ENCODE measurements at regions not wholly inside any gene's neighbourhood (a gene's known extent, or its start where the extent isn't known, plus 50 kb on each side); places are given as distances from the start of the nearest gene placed in this dataset.

DNA sequence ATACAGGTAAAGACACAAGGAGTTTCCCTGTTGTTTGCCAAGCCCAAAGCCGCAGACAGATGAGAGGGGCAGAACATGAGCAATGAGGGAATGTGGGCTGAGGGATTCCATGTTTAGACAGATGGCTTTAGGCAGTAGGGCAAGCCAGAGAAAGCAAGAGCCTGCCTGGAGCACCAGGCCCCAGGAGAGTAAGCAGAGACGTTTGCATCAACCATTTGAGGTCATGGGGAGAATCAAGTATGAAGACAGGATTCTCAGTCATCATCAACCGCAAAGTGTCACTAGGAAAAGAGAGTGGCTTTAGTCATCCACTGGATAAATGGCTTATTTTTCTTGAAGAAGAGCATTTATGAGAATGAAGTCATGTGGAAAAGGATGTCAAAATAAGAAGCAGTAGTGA is 184.7 kb downstream of the COG6 start:
- TF ChIP-seq, protein P1, sequence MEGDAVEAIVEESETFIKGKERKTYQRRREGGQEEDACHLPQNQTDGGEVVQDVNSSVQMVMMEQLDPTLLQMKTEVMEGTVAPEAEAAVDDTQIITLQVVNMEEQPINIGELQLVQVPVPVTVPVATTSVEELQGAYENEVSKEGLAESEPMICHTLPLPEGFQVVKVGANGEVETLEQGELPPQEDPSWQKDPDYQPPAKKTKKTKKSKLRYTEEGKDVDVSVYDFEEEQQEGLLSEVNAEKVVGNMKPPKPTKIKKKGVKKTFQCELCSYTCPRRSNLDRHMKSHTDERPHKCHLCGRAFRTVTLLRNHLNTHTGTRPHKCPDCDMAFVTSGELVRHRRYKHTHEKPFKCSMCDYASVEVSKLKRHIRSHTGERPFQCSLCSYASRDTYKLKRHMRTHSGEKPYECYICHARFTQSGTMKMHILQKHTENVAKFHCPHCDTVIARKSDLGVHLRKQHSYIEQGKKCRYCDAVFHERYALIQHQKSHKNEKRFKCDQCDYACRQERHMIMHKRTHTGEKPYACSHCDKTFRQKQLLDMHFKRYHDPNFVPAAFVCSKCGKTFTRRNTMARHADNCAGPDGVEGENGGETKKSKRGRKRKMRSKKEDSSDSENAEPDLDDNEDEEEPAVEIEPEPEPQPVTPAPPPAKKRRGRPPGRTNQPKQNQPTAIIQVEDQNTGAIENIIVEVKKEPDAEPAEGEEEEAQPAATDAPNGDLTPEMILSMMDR (IDR thresholded peaks at IDR 0.05) = no peak
- no peak for TF ChIP-seq POLR2A (IDR thresholded peaks at IDR 0.05)

Measured in right lobe of liver (tissue), 4 donors.